G401.6 (cell line): ENCODE measurements at regions not wholly inside any gene's neighbourhood (a gene's known extent, or its start where the extent isn't known, plus 50 kb on each side); places are given as distances from the start of the nearest gene placed in this dataset.

Experiments used
- FAIRE-seq: peaks from 2 replicates; lab custom pipeline; 2012; peaks lifted over from hg19 to GRCh38; lab: Jason Lieb, UNC

DNA sequence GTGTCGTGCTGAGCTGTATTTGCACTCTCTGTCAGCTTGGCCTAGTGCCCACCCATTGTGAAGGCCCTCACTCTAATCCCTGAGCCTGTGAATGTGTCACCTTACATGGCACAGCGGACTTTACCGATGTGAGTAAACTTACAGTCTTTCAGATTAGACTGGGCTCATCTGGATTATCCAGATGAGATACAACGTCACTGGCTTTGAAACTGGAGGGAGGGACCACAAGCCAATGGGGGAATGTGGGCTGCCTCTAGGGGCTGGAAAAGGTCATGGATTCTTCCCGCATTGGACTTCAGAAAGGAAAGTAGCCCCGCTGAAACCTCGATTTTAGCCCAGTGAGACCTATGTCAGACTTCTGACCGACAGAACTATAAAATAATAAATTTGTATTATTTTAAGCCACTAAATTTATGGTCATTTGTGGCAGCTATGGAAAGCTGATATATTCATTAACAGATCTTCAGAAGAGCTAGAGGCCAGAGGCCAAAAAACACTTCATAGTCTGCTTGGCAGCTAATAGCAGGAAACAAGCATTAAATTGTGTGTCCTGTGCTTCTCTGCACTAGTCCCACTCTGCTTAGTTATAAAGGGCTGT, 139.0 kb upstream of the GAS1 start:
- no peak for FAIRE-seq

DNA sequence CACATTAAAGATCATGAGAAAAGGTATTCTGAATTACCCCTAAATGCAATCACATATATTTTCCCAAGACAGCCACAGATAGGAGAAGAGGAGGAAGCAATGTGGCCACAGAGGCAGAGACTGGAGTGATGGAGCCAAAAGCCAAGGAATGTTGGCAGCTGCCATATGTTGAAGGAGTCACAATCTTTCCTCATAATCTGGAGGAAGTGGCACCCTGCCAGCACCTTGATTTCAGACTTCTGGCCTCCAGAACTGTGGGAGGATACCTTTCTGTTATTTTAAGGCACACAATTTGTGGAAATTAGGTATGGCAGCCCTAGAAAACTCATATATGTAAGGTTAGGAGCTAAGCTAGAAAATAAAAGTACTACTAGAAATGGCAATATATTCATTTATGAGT, 139.9 kb upstream of the GAS1 start:
- FAIRE-seq = no peak

- no peak for FAIRE-seq
These were observed 140.9 kb upstream of the GAS1 start for GRCh38 chr9:87088192-87088591.

- FAIRE-seq = no peak
These were observed 141.5 kb upstream of the GAS1 start for GRCh38 chr9:87088621-87089365.

GRCh38 chr9:87089506-87089905, 142.2 kb upstream of the GAS1 start:
- FAIRE-seq = no peak

- no peak for FAIRE-seq
These were observed 142.6 kb upstream of the GAS1 start for GRCh38 chr9:87089929-87090328.

- FAIRE-seq = no peak
These were observed 146.5 kb upstream of the GAS1 start for GRCh38 chr9:87093777-87094176.

DNA sequence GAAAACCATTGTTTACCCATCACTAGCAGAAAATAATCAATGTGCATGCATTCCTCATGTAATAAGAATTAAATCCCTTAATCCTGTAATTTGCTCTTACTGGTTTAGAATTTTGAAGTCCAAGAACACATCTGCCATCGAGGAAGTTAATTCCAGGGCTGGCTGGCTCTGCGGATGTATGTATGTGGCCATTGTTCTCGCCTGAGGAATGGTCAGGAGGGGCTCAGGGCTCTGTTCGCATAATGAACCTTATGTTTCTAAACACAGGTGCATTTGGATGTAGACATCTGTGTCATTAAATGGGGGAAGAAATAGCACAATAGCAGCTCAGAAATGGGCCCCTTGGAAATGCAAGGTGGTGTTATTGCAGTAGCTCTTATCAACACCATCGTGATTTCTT, 148.6 kb upstream of the GAS1 start:
- FAIRE-seq = no peak

- FAIRE-seq = no peak
These were observed 149.2 kb upstream of the GAS1 start for GRCh38 chr9:87096506-87096905.

GRCh38 chr9:87097238-87097637, 149.9 kb upstream of the GAS1 start:
- no peak for FAIRE-seq

DNA sequence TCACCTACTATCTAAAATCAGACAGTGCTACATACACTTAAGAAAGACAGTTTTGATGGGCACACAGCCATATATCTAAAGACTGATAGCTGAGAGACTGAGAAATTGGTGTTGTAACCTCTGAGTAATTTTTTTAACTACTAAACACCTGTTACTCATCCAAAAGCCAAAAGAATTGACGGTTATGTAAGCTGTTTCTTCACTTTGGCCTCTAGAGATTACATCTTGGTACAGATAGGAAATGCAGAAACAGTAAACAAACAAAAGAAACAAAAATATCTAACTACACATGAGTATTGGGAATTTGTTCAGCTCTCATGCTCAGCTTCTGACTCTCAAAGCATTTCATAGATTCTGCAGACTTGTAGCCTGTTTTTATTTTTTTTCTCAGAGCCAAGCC, 152.1 kb upstream of the GAS1 start:
- FAIRE-seq = no peak

GRCh38 chr9:87100001-87100400, 152.7 kb upstream of the GAS1 start:
- no peak for FAIRE-seq

- FAIRE-seq = no peak
These were observed 154.8 kb upstream of the GAS1 start for GRCh38 chr9:87102126-87102525.

GRCh38 chr9:87107072-87107471, 159.8 kb upstream of the GAS1 start:
- FAIRE-seq = no peak

- FAIRE-seq = no peak
These were observed 161.4 kb upstream of the GAS1 start for GRCh38 chr9:87108661-87109060.

GRCh38 chr9:87109231-87109631, 161.9 kb upstream of the GAS1 start:
- no peak for FAIRE-seq

DNA sequence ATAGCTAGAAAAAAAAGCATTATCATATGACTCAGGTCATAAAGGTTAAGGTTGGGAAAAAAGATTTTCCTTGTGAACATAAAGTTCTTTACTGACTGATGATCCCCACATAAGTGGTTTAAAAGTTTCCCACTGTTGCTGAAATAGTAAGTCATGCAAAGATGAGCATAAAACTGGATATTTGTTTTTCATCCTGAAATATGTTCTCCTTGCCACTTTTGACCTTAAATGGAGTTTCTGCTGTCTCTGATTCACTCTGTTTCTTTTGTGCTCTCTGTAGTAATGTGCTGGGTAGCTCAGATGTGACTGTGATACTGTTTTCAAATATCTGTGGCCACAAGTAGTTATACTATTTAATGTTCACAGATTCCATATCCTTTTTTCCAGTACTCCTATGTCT, 162.5 kb upstream of the GAS1 start:
- FAIRE-seq = no peak

GRCh38 chr9:87111010-87111409, 163.7 kb upstream of the GAS1 start:
- FAIRE-seq = no peak

- FAIRE-seq = no peak
These were observed 165.3 kb upstream of the GAS1 start for GRCh38 chr9:87112656-87113055.

GRCh38 chr9:87113874-87114273, 166.6 kb upstream of the GAS1 start:
- FAIRE-seq = no peak

- FAIRE-seq = no peak
These were observed 168.5 kb upstream of the GAS1 start for GRCh38 chr9:87115785-87116184.

DNA sequence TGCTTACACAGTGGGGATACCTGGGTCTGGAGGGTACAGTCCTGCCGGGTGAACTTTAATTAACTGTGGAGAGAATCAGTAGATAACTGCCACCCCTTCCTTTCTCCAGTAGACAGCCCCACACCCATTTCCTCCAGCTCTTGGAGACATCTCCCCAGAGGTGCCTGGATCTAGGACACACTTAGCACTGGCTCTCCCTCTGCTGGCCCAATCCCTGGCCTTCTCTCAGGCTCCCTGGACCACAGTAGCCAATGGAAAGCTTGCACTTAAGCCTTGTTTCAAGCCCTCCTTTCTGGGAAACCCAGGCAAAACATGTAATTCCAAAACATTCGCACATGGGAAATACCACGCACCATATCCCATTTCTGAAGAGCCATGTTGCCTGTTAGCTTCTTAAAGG, 169.2 kb upstream of the GAS1 start:
- no peak for FAIRE-seq

GRCh38 chr9:87118594-87118993, 171.3 kb upstream of the GAS1 start:
- no peak for FAIRE-seq

GRCh38 chr9:87119328-87119881, 172.1 kb upstream of the GAS1 start:
- FAIRE-seq = no peak
